ENCODE measurements at regions not wholly inside any gene's neighbourhood (a gene's known extent, or its start where the extent isn't known, plus 50 kb on each side); places are given as distances from the start of the nearest gene placed in this dataset.
"Not testable (repeated sequence)": the region's sequence is repeated elsewhere in the genome, so short reads cannot be mapped to it uniquely, and the experiment has no call there.

GRCh38 chr5:154702477-154702876 is 52.7 kb upstream of the LARP1 start:
- no peak for DNase-seq

DNA sequence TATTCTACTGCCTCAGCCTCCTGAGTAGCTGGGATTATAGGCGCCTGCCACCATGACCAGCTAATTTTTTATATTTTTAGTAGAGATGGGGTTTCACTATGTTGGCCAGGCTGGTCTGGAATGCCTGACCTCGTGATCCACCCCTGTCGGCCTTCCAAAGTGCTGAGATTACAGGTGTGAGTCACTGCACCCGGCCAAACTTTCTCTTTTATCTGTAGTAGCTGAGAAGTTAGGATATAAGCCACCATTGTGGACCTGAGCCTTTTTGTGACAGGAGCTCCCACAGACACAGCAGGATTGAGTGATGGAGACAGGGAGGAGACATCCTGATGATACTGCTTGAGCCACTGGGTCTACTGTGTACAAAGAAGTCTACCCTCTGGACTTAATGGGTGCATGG is 53.5 kb upstream of the LARP1 start:
- DNase-seq, result not testable (repeated sequence)

DNA sequence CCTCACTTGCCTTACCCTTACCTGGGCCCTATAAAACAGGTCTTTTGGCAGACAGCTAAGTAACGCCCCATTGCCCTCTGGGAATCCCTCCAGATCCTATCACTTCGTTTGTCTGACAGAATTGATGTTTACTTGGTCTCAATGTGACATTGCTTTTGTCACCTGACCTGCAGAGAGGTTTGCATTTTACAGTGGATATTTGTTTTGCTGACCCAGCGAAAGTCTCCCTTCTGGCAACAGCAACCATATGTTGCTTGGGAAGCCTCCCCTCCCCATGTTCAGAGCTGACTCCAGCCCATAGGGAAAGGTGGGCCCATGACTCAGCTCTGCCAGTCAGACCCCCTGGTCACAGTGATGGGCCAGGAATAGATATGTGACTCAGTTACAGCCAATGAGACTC is 54.0 kb upstream of the LARP1 start:
- DNase-seq, result no peak

DNA sequence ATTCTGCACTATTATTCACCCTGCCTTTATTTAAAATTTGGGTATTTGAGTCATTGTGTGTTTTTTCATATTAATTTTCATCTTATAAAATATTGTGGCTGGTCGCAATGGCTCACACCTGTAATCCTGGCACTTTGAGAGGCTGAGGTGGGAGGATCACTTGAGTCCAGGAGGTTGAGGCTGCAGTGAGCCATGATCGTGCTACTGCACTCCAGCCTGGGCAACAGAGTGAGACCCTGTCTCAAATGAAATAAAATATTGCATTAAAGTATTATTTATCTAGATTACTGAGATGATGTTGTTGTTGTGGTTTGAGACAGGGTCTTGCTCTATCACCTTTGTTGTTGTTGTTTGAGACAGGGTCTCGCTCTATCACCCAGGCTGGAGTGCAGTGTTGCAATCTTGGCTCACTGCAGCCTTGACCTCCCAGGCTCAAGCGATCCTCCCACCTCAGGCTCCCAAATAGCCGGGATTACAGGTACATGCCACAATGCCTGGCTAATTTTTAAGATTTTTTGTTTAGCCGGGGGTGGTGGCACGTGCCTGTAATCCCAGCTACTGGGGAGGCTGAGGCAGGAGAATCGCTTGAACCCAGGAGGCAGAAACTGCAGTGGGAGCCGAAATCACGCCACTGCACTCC is 54.8 kb upstream of the LARP1 start:
- DNase-seq, result not testable (repeated sequence)

DNA sequence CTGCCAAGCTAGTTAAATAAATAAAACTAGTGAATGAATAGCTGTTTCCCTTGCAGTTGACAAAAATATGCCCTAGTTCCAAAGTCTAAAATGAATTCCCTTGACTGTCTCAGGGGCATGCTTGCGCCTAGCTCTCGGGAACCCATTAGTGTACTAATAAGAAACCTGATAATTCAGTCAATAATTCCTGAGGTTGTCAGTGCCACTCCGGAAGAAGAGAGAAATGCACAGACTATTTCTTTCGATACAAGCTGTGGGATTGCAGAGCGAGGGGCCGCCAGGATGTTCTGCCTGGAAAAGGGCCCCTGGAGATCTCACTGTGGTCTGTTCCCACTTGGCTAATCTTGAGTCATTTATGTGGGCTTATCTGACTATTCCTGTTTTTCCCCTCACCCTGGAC is 56.4 kb upstream of the LARP1 start:
- DNase-seq, result no peak

GRCh38 chr5:154697371-154697770 is 57.8 kb upstream of the LARP1 start:
- no peak for DNase-seq

- DNase-seq, result no peak
Measured at GRCh38 chr5:154696891-154697290, 58.3 kb upstream of the LARP1 start.

DNA sequence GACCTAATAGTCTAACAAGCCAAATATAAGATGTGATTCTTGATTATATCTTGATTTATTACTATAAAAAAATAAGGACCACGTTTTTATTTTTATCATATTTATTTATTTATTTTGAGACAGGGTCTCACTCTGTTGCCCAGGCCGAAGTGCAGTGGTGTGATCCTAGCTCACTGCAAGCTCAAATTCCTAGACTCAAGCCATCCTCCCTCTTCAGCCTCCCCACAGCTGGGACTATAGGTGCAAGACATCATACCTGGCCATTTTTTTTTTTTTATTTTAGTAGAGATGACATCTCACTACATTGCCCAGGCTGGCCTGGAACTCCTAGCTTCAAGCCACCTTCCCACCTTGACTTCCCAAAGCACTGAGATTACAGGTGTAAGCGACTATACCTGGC is 61.0 kb upstream of the LARP1 start:
- no peak for DNase-seq

GRCh38 chr5:154690488-154690887 is 64.7 kb upstream of the LARP1 start:
- no peak for DNase-seq

DNA sequence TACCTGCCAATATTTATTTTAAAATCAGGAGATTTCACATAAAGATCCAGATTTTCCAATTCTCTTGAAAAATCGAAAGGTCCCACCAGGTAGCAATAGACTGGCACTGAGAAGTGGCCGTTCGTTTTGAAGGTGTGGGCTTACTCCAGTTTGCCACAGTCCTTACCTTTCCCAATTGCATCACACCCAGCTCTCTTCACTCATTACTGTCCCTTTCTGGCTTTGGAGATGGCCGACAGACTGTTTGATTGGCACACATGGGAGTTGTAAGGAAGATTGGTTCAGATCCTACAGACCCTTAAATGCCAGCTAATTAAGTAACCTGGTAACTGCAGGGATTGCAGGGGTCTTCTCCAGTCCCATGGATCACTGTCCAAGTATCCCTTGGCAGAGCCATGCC is 68.7 kb upstream of the LARP1 start:
- DNase-seq, result no peak

- DNase-seq, result no peak
Measured at GRCh38 chr5:154683101-154683880, 71.9 kb upstream of the LARP1 start.

DNA sequence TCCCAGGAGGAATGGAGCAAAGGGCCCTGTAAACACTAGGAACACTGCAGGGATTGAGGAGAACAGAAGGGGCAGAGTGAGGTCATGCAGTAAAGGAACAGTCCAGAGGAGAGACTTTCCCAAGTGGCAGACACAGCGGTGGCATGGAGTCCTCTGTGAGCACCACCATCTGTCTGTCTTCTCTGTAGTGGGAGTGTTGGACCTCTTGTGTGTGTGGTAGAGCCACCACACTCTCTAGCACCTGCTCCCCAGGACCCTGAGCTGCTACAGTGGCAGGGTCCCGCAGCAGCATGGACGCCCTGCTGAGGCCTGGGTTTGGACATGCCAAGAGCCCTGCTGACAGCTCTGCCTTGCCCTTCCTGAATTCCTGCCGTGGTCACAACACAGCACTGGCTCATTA is 75.7 kb upstream of the LARP1 start:
- no peak for DNase-seq

DNA sequence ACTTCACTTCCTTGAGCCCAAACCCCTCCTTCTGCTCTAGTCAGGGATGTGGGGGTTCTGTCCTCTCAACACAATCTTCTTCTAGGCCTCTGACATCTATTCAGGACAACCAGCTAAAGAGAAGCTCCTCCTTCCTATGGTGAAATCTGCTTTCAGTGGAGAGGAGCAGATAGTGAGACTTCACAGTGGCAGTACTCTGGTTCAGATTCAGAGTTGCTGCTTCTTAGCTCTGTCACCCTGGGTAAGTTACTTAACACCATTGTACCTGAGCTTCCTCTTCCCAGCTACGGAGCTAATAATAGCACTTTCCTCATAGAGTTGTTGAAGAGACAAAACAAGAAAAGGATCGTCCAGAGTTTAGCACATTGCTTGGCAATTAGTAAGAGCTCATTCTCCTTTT is 77.3 kb upstream of the LARP1 start:
- DNase-seq, result no peak

GRCh38 chr5:154676508-154676907 is 78.7 kb upstream of the LARP1 start:
- DNase-seq, result no peak

GRCh38 chr5:154674029-154674428 is 81.1 kb upstream of the LARP1 start:
- DNase-seq, result no peak

DNA sequence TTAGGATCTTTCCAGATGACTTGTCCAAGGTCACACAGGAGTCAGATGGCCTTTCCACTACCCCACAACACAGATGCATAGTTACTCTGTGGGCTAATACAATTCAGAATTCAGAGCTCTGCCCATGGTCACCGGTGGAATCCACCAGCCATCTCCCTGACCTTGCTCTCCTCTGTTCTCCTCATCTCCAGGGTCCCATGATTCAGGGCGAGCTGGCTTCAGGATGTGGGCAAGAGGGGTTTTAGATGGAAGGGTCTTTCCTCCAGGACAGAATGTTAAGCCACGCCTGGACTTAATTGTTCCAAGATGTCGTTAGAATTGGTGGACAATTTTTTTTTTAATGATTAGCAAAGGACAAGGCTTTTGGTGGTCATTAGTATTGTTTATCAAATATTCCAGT is 81.7 kb upstream of the LARP1 start:
- DNase-seq, result no peak

DNA sequence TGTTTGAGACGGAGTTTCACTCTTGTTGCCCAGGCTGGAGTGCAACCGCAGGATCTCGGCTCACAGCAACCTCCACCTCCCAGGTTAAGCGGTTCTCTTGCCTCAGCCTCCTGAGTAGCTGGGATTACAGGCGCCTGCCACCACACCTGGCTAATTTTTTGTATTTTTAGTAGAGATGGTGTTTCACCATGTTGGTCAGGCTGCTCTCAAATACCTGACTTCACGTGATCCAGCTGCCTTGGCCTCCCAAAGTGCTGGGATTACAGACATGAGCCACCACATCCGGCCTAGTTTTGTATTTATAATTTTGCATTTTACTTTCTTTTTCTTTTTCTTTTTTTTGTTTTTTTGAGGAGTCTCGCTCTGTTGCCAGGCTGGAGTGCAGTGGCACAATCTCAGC is 85.3 kb upstream of the LARP1 start:
- DNase-seq, result not testable (repeated sequence)

DNA sequence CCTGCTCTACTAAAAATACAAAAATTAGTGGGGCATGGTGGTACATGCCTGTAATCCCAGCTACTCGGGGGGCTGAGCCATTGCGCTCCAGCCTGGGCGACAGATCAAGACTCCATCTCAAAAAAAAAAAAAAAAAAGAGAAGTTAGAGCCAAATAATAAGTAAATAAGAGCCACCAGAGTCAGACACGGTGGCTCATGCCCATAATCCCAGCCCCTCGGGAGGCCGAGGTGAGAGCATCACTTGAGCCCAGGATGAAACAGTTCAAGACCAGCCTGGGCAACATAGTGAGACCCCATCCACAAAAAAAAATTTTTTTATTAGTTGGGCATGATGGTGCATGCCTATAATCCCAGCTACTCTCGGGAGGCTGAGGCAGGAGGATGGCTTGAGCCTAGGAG is 85.8 kb upstream of the LARP1 start:
- DNase-seq, result no peak

GRCh38 chr5:154664869-154665268 is 90.3 kb upstream of the LARP1 start:
- DNase-seq, result no peak

DNA sequence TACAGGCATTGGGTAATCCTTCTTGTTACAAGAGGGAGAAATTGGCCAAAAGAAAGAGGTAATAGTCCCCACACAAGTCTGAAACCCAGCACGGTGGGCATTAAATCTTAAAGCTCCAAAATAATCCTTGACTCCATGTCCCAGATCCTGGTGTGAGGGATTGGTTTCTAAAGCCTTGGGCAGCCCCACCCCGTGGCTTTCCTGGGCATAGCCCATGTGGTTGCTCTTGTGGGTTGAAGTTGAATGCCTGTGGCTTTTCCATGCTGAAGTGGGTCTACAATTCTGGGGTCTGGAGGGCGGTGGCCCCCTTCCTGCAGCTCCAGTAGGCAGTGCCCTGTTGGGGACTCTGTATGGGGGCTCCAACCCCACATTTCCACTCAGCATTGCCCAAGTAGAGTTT is 91.8 kb upstream of the LARP1 start:
- no peak for DNase-seq

- DNase-seq, result no peak
Measured at GRCh38 chr5:154654486-154655371, 100.4 kb upstream of the LARP1 start.

- DNase-seq, result no peak
Measured at GRCh38 chr5:154653764-154654485, 101.3 kb upstream of the LARP1 start.

GRCh38 chr5:154653418-154653763 is 101.8 kb upstream of the LARP1 start:
- DNase-seq, result no peak

All from right forelimb (tissue), 1 donor.